ENCODE measurements at regions not wholly inside any gene's neighbourhood (a gene's known extent, or its start where the extent isn't known, plus 50 kb on each side); places are given as distances from the start of the nearest gene placed in this dataset.
A peak's percentile ranks its signal among the peaks of the same experiment; 100 is the strongest.

- no peak for DNase-seq
- Histone ChIP-seq H3K4me1 (ENCODE audit: control insufficient read depth in 5 of 5, insufficient read depth in 5 of 5, low read length in 5 of 5) (peaks cover 0 to 49% (median 10%) of the 10 kb centered on the region in 5 donors), H3K4me3 (no peak overlapping the region), H3K9ac (ENCODE audit: insufficient read depth in 1 of 2, low read length in 2 of 2) (no peak overlapping the region), H3K27ac (ENCODE audit: low read depth in 1 of 2, low read length in 1 of 2) (no peak overlapping the region), H3K36me3 (ENCODE audit: control insufficient read depth in 4 of 4, insufficient read depth in 4 of 4, low read length in 4 of 4) (no peaks in the 10 kb centered on the region), H3K9me3 (ENCODE audit: control insufficient read depth in 4 of 4, insufficient read depth in 3 of 4, low read length in 3 of 4) (peaks cover 0 to 2% (median 0%) of the 10 kb centered on the region in 4 donors), H3K27me3 (ENCODE audit: control insufficient read depth in 3 of 3, insufficient read depth in 3 of 3, low read length in 2 of 3) (peaks cover 0 to 3% (median 0%) of the 10 kb centered on the region in 3 donors)
- WGBS, 2 donors = 67 to 68% methylated on average over 15 of the region's 15 CpGs
- ATAC-seq (ENCODE audit: insufficient read depth, low FRiP score) = no peak
- no peak for TF ChIP-seq CTCF (IDR thresholded peaks at IDR 0.05; ENCODE audit: control extremely low read depth, extremely low read depth)
These were observed 396.1 kb downstream of the SOX9 start for GRCh38 chr17:72516772-72517399.

GRCh38 chr17:72517413-72518158 is 396.8 kb downstream of the SOX9 start:
- H3K9ac ChIP-seq (ENCODE audit: insufficient read depth in 1 of 2, low read length in 2 of 2) = no peak overlapping the region
- no peak for ATAC-seq (ENCODE audit: insufficient read depth, low FRiP score)
- H3K4me3 ChIP-seq = no peak overlapping the region
- no peak overlapping the region for H3K27ac ChIP-seq (ENCODE audit: low read depth in 1 of 2, low read length in 1 of 2)
- H3K9me3 ChIP-seq (ENCODE audit: control insufficient read depth in 4 of 4, insufficient read depth in 3 of 4, low read length in 3 of 4) = peaks cover 0 to 2% (median 0%) of the 10 kb centered on the region in 4 donors
- no peak for TF ChIP-seq CTCF (IDR thresholded peaks at IDR 0.05; ENCODE audit: control extremely low read depth, extremely low read depth)
- WGBS, 2 donors = 72% methylated on average over 7 of the region's 7 CpGs
- peaks cover 0 to 3% (median 0%) of the 10 kb centered on the region in 3 donors for H3K27me3 ChIP-seq (ENCODE audit: control insufficient read depth in 3 of 3, insufficient read depth in 3 of 3, low read length in 2 of 3)
- no peaks in the 10 kb centered on the region for H3K36me3 ChIP-seq (ENCODE audit: control insufficient read depth in 4 of 4, insufficient read depth in 4 of 4, low read length in 4 of 4)
- DNase-seq = no peak
- H3K4me1 ChIP-seq (ENCODE audit: control insufficient read depth in 5 of 5, insufficient read depth in 5 of 5, low read length in 5 of 5) = peaks cover 0 to 49% (median 10%) of the 10 kb centered on the region in 5 donors

- WGBS, 2 donors = 71 to 80% methylated on average over 9 of the region's 9 CpGs
- H3K9me3 ChIP-seq (ENCODE audit: control insufficient read depth in 4 of 4, insufficient read depth in 3 of 4, low read length in 3 of 4) = peaks cover 0 to 2% (median 0%) of the 10 kb centered on the region in 4 donors
- no peak for DNase-seq
- no peak for TF ChIP-seq CTCF (IDR thresholded peaks at IDR 0.05; ENCODE audit: control extremely low read depth, extremely low read depth)
- H3K27ac ChIP-seq (ENCODE audit: low read depth in 1 of 2, low read length in 1 of 2) = peak overlapping the region in 1 of 2 donors; percentile 76
- no peak for ATAC-seq (ENCODE audit: insufficient read depth, low FRiP score)
- no peak overlapping the region for H3K9ac ChIP-seq (ENCODE audit: insufficient read depth in 1 of 2, low read length in 2 of 2)
- peaks cover 0 to 49% (median 8%) of the 10 kb centered on the region in 5 donors for H3K4me1 ChIP-seq (ENCODE audit: control insufficient read depth in 5 of 5, insufficient read depth in 5 of 5, low read length in 5 of 5)
- no peak overlapping the region for H3K4me3 ChIP-seq
- H3K27me3 ChIP-seq (ENCODE audit: control insufficient read depth in 3 of 3, insufficient read depth in 3 of 3, low read length in 2 of 3) = peaks cover 0 to 3% (median 0%) of the 10 kb centered on the region in 3 donors
- H3K36me3 ChIP-seq (ENCODE audit: control insufficient read depth in 4 of 4, insufficient read depth in 4 of 4, low read length in 4 of 4) = no peaks in the 10 kb centered on the region
These were observed 397.4 kb downstream of the SOX9 start for GRCh38 chr17:72518159-72518732.
